K562 (cell line): ENCODE measurements at regions not wholly inside any gene's neighbourhood (a gene's known extent, or its start where the extent isn't known, plus 50 kb on each side); places are given as distances from the start of the nearest gene placed in this dataset.

Experiments used
- CLOCK ChIP-seq: fragments of 250-450 bp; sonication (Bioruptor Pico); IDR thresholded peaks from 2 replicates; pipeline ENCODE4 v1.4.0; 2020; ENCODE audit warnings: mild to moderate bottlenecking, moderate library complexity, borderline replicate concordance
- CREB3 ChIP-seq: fragments of 450-650 bp; conservative IDR thresholded peaks from 2 replicates; pipeline ENCODE4 v1.6.1; 2016; ENCODE audit warnings: missing genetic modification characterization, low read depth, mild to moderate bottlenecking, missing compliant biosample characterization, moderate library complexity
- SMARCB1 ChIP-seq: IDR thresholded peaks from 2 replicates; pipeline ENCODE4 v1.6.1; 2011; ENCODE audit warnings: improper control_type of control experiment, low read depth; ENCODE audit not compliant: insufficient read length
- ZNF263 ChIP-seq: sonication (generic); formaldehyde crosslinking; IDR thresholded peaks from 2 replicates; pipeline ENCODE4 v1.8.0; 2022; ENCODE audit warnings: mild to moderate bottlenecking, missing genetic modification reagents, borderline replicate concordance
- ZNF592 ChIP-seq: fragments of 450-650 bp; IDR thresholded peaks from 2 replicates; pipeline ENCODE4 v1.6.1; 2017; ENCODE audit warnings: antibody characterized with exemption, mild to moderate bottlenecking

GRCh38 chr14:59086241-59086882 is 102.1 kb upstream of the DAAM1 start (continued):
- TF ChIP-seq CREB3 (tag) (no peak), ZNF263 (CRISPR knock-in tag) (no peak), SMARCB1 (no peak), CLOCK (CRISPR knock-in tag) (no peak), ZNF592 (no peak)
